Neural cell (in vitro differentiated cells): ENCODE measurements at regions not wholly inside any gene's neighbourhood (a gene's known extent, or its start where the extent isn't known, plus 50 kb on each side); places are given as distances from the start of the nearest gene placed in this dataset.

Experiments
- H2AFZ ChIP-seq: fragments of 200-600, 300-800 bp; sonication (generic), shearing (Covaris generic); 2 replicates; pipeline ENCODE4 v1.6.0; 2014; ENCODE audit warnings: low read depth, mild to moderate bottlenecking, antibody characterized with exemption, low read length, moderate library complexity
- H3F3A ChIP-seq: fragments of 200-600 bp; shearing (Covaris generic); 2 replicates; pipeline ENCODE4 v1.6.1; 2016; ENCODE audit warnings: mild to moderate bottlenecking, moderate library complexity, mixed read lengths, antibody characterized with exemption, low read length; ENCODE audit not compliant: insufficient read depth, poor library complexity, severe bottlenecking
- H3K27ac ChIP-seq: fragments of 200-600, 300-800 bp; sonication (generic), shearing (Covaris generic); 2 replicates; pipeline ENCODE4 v1.5.1; 2014; ENCODE audit warnings: mild to moderate bottlenecking, low read length, moderate library complexity
- H3K27me3 ChIP-seq: fragments of 300-800, 200-600 bp; sonication (generic), shearing (Covaris generic); 2 replicates; pipeline ENCODE4 v1.6.0; 2014; ENCODE audit warnings: mild to moderate bottlenecking, low read depth, low read length, moderate library complexity; ENCODE audit not compliant: insufficient read depth
- H3K36me3 ChIP-seq: fragments of 300-800, 200-600 bp; sonication (generic), shearing (Covaris generic); 2 replicates; pipeline ENCODE4 v1.5.1; 2014; ENCODE audit warnings: mild to moderate bottlenecking, antibody characterized with exemption, low read length, moderate library complexity; ENCODE audit not compliant: insufficient read depth
- H3K4me2 ChIP-seq: fragments of 300-800, 200-600 bp; sonication (generic), shearing (Covaris generic); 2 replicates; pipeline ENCODE4 v1.6.0; 2014; ENCODE audit warnings: mild to moderate bottlenecking, low read length
- H3K4me3 ChIP-seq: fragments of 300-800, 200-600 bp; sonication (generic), shearing (Covaris generic); 2 replicates; pipeline ENCODE4 v1.5.1; 2014; ENCODE audit warnings: mild to moderate bottlenecking, low read length, moderate library complexity
- H3K79me2 ChIP-seq: fragments of 200-600 bp; shearing (Covaris generic); replicated peaks from 2 replicates; pipeline ENCODE4 v1.6.0; 2014; ENCODE audit warnings: mild to moderate bottlenecking, low read length, moderate library complexity; ENCODE audit not compliant: insufficient read depth
- H3K9ac ChIP-seq: fragments of 300-800, 200-600 bp; sonication (generic), shearing (Covaris generic); 2 replicates; pipeline ENCODE4 v1.6.1; 2016; ENCODE audit warnings: mild to moderate bottlenecking, low read length, mixed read lengths
- H3K9me2 ChIP-seq: fragments of 200-600 bp; shearing (Covaris generic); 2 replicates; pipeline ENCODE4 v1.6.1; 2016; ENCODE audit warnings: mild to moderate bottlenecking, low read length, mixed read lengths; ENCODE audit not compliant: insufficient read depth
- H3K9me3 ChIP-seq: fragments of 200-600, 300-800 bp; sonication (generic), shearing (Covaris generic); 2 replicates; pipeline ENCODE4 v1.6.1; 2016; ENCODE audit warnings: mild to moderate bottlenecking, mixed run types, low read length, moderate library complexity, mixed read lengths
- H4K20me1 ChIP-seq: fragments of 200-600 bp; shearing (Covaris generic); 2 replicates; pipeline ENCODE4 v1.6.1; 2016; ENCODE audit warnings: mild to moderate bottlenecking, mixed run types; ENCODE audit not compliant: insufficient read depth
- CTCF ChIP-seq: fragments of 450-650 bp; IDR thresholded peaks from 2 replicates; pipeline ENCODE4 v1.5.1; 2014; ENCODE audit warnings: antibody characterized with exemption, mild to moderate bottlenecking, moderate library complexity; ENCODE audit not compliant: poor library complexity, severe bottlenecking
- EP300 ChIP-seq: fragments of 450-650 bp; conservative IDR thresholded peaks from 2 replicates; pipeline ENCODE4 v1.6.1; 2014; ENCODE audit warnings: antibody characterized with exemption, mild to moderate bottlenecking, moderate library complexity; ENCODE audit not compliant: poor library complexity, severe bottlenecking
- EZH2 ChIP-seq: fragments of 200-600, 300-800 bp; shearing (Covaris generic), sonication (generic); IDR thresholded peaks from 2 replicates; pipeline ENCODE4 v1.6.1; 2014; ENCODE audit warnings: antibody characterized with exemption, low read length, borderline replicate concordance, mild to moderate bottlenecking; ENCODE audit not compliant: insufficient read depth, poor library complexity, severe bottlenecking
- MXI1 ChIP-seq: fragments of 450-650 bp; conservative IDR thresholded peaks from 2 replicates; pipeline ENCODE4 v1.6.1; 2014; ENCODE audit warnings: antibody characterized with exemption, mild to moderate bottlenecking; ENCODE audit not compliant: poor library complexity, severe bottlenecking
- POLR2AphosphoS5 ChIP-seq: IDR thresholded peaks from 2 replicates; pipeline ENCODE4 v1.6.1; 2012
- RAD21 ChIP-seq: fragments of 450-650 bp; conservative IDR thresholded peaks from 2 replicates; pipeline ENCODE4 v1.6.1; 2014; ENCODE audit warnings: antibody characterized with exemption, mild to moderate bottlenecking, moderate library complexity
- REST ChIP-seq: IDR thresholded peaks from 2 replicates; pipeline ENCODE4 v1.6.1; 2012; ENCODE audit warnings: borderline replicate concordance
- SMC3 ChIP-seq: fragments of 450-650 bp; conservative IDR thresholded peaks from 2 replicates; pipeline ENCODE4 v1.6.1; 2014; ENCODE audit warnings: antibody characterized with exemption, mild to moderate bottlenecking, moderate library complexity; ENCODE audit not compliant: poor library complexity
- TAF1 ChIP-seq: IDR thresholded peaks from 2 replicates; pipeline ENCODE4 v1.6.1; 2012; ENCODE audit warnings: low read depth

GRCh38 chr2:53108246-53108645 lies 659.4 kb upstream of the CHAC2 start:
- Histone ChIP-seq H3K36me3 (no peaks in the 10 kb centered on the region), H3K9me2 (no peaks in the 10 kb centered on the region), H3K27ac (no peak overlapping the region), H4K20me1 (no peaks in the 10 kb centered on the region), H3K4me2 (no peak overlapping the region), H3K27me3 (no peaks in the 10 kb centered on the region), H3K79me2 (no peaks in the 10 kb centered on the region), H3K9ac (no peak overlapping the region), H3K9me3 (no peaks in the 10 kb centered on the region), H2AFZ (no peak overlapping the region), H3K4me3 (no peak overlapping the region), H3F3A (no peaks in the 10 kb centered on the region)
- TF ChIP-seq TAF1 (no peak), EP300 (no peak), POLR2AphosphoS5 (no peak), EZH2 (no peak), RAD21 (no peak), REST (no peak), CTCF (no peak), MXI1 (no peak), SMC3 (no peak)

- no peaks in the 10 kb centered on the region for H3K36me3 ChIP-seq
- H2AFZ ChIP-seq: no peak overlapping the region
- TF ChIP-seq SMC3: no peak
- TF ChIP-seq MXI1: no peak
- TF ChIP-seq CTCF: no peak
- no peak for TF ChIP-seq RAD21
- TF ChIP-seq REST: no peak
- TF ChIP-seq TAF1: no peak
- no peak for TF ChIP-seq EZH2
- no peaks in the 10 kb centered on the region for H4K20me1 ChIP-seq
- no peak overlapping the region for H3K9ac ChIP-seq
- no peaks in the 10 kb centered on the region for H3F3A ChIP-seq
- no peaks in the 10 kb centered on the region for H3K9me2 ChIP-seq
- H3K4me2 ChIP-seq: no peak overlapping the region
- H3K27me3 ChIP-seq: no peaks in the 10 kb centered on the region
- H3K4me3 ChIP-seq: no peak overlapping the region
- H3K27ac ChIP-seq: no peak overlapping the region
- no peaks in the 10 kb centered on the region for H3K9me3 ChIP-seq
- H3K79me2 ChIP-seq: no peaks in the 10 kb centered on the region
Measured at GRCh38 chr2:53104263-53104662, 663.3 kb upstream of the CHAC2 start.
